ENCODE measurements at regions not wholly inside any gene's neighbourhood (a gene's known extent, or its start where the extent isn't known, plus 50 kb on each side); places are given as distances from the start of the nearest gene placed in this dataset.

GRCh38 chr2:205937211-205937610 lies 148.8 kb downstream of the INO80D start:
- no peak for DNase-seq (ENCODE audit: low read depth in 4 of 4, low spot score in 1 of 4)

- DNase-seq (ENCODE audit: low read depth in 4 of 4, low spot score in 1 of 4), result no peak
Measured at GRCh38 chr2:205936446-205936845, 149.5 kb downstream of the INO80D start.

GRCh38 chr2:205934443-205934842 lies 151.5 kb downstream of the INO80D start:
- DNase-seq (ENCODE audit: low read depth in 4 of 4, low spot score in 1 of 4), result no peak

- no peak for DNase-seq (ENCODE audit: low read depth in 4 of 4, low spot score in 1 of 4)
Measured at GRCh38 chr2:205932861-205933260, 153.1 kb downstream of the INO80D start.

GRCh38 chr2:205931388-205931787 lies 154.6 kb downstream of the INO80D start:
- DNase-seq (ENCODE audit: low read depth in 4 of 4, low spot score in 1 of 4), result no peak

- no peak for DNase-seq (ENCODE audit: low read depth in 4 of 4, low spot score in 1 of 4)
Measured at GRCh38 chr2:205930209-205930608, 155.8 kb downstream of the INO80D start.

GRCh38 chr2:205929246-205929942 lies 156.6 kb downstream of the INO80D start:
- DNase-seq (ENCODE audit: low read depth in 4 of 4, low spot score in 1 of 4), result no peak

GRCh38 chr2:205925373-205926337 lies 160.3 kb downstream of the INO80D start:
- DNase-seq (ENCODE audit: low read depth in 4 of 4, low spot score in 1 of 4), result peak; percentile 33 to 62 (median 59)

- no peak for DNase-seq (ENCODE audit: low read depth in 4 of 4, low spot score in 1 of 4)
Measured at GRCh38 chr2:205924676-205925075, 161.3 kb downstream of the INO80D start.

- no peak for DNase-seq (ENCODE audit: low read depth in 4 of 4, low spot score in 1 of 4)
Measured at GRCh38 chr2:205915130-205915524, 170.8 kb downstream of the INO80D start.

- no peak for DNase-seq (ENCODE audit: low read depth in 4 of 4, low spot score in 1 of 4)
Measured at GRCh38 chr2:205914213-205915129, 171.5 kb downstream of the INO80D start.

GRCh38 chr2:205913668-205914067 lies 172.3 kb downstream of the INO80D start:
- DNase-seq (ENCODE audit: low read depth in 4 of 4, low spot score in 1 of 4), result no peak

GRCh38 chr2:205911306-205911705 lies 174.7 kb downstream of the INO80D start:
- no peak for DNase-seq (ENCODE audit: low read depth in 4 of 4, low spot score in 1 of 4)

- no peak for DNase-seq (ENCODE audit: low read depth in 4 of 4, low spot score in 1 of 4)
Measured at GRCh38 chr2:205909184-205909572, 176.8 kb downstream of the INO80D start.

- DNase-seq (ENCODE audit: low read depth in 4 of 4, low spot score in 1 of 4), result no peak
Measured at GRCh38 chr2:205908212-205909183, 177.5 kb downstream of the INO80D start.

- no peak for DNase-seq (ENCODE audit: low read depth in 4 of 4, low spot score in 1 of 4)
Measured at GRCh38 chr2:205906419-205906818, 179.6 kb downstream of the INO80D start.

- no peak for DNase-seq (ENCODE audit: low read depth in 4 of 4, low spot score in 1 of 4)
Measured at GRCh38 chr2:205905576-205905975, 180.4 kb downstream of the INO80D start.

GRCh38 chr2:205904873-205905272 lies 181.1 kb downstream of the INO80D start:
- no peak for DNase-seq (ENCODE audit: low read depth in 4 of 4, low spot score in 1 of 4)

- DNase-seq (ENCODE audit: low read depth in 4 of 4, low spot score in 1 of 4), result no peak
Measured at GRCh38 chr2:205903549-205904129, 182.3 kb downstream of the INO80D start.

GRCh38 chr2:205902900-205903237 lies 183.1 kb downstream of the INO80D start:
- DNase-seq (ENCODE audit: low read depth in 4 of 4, low spot score in 1 of 4), result no peak

Measured in stimulated activated CD4-positive, alpha-beta T cell treated with anti-CD3 and anti-CD28 coated beads, Interleukin-1b, Interleukin-23, amount 100 ng/mL, for 24 hours (primary cell).